Natural killer cell (primary cell): ENCODE measurements at regions not wholly inside any gene's neighbourhood (a gene's known extent, or its start where the extent isn't known, plus 50 kb on each side); places are given as distances from the start of the nearest gene placed in this dataset.

Source experiments
- ATAC-seq, 3 donors: fragments of 150-1000 bp in 2 of 3; fragments of 200-7000 bp in 1 of 3; cut with Tn5 transposase; 1 replicate in 1 of 3; 2 replicates in 2 of 3; pipeline ENCODE4 v1.10.0; 2021; ENCODE audit warnings: mild to moderate bottlenecking in 2 of 3, moderate library complexity in 2 of 3
- DNase-seq, 2 donors: peaks; one replicate each; pipeline versions ENCODE4 v3.0.0 to v3.0.0-alpha.2; 2013 to 2021; ENCODE audit warnings: mixed read lengths in 1 of 2
- H3K27ac ChIP-seq: one replicate; pipeline ENCODE4 v1.5.1; 2013; ENCODE audit warnings: mild to moderate bottlenecking, low read length
- H3K27me3 ChIP-seq: one replicate; pipeline ENCODE4 v1.6.1; 2013; ENCODE audit warnings: low read length; ENCODE audit not compliant: control insufficient read depth, insufficient read depth
- H3K36me3 ChIP-seq: one replicate; pipeline ENCODE4 v1.6.1; 2013; ENCODE audit warnings: low read length; ENCODE audit not compliant: control insufficient read depth, insufficient read depth
- H3K4me1 ChIP-seq: one replicate; pipeline ENCODE4 v1.6.1; 2013; ENCODE audit warnings: low read length; ENCODE audit not compliant: control insufficient read depth, insufficient read depth
- H3K4me3 ChIP-seq: one replicate; pipeline ENCODE4 v1.5.1; 2013; ENCODE audit warnings: low read length
- H3K9me3 ChIP-seq: one replicate; pipeline ENCODE4 v1.6.1; 2013; ENCODE audit warnings: low read length; ENCODE audit not compliant: control insufficient read depth, insufficient read depth
- H3K27ac Mint-ChIP-seq, 2 donors: one replicate each; pipeline ENCODE4 v1.8.0; 2022; ENCODE audit warnings: mild to moderate bottlenecking in 2 of 2, mixed read lengths in 2 of 2, moderate library complexity in 1 of 2
- H3K27me3 Mint-ChIP-seq, 2 donors: one replicate each; pipeline ENCODE4 v1.8.0; 2022; ENCODE audit warnings: low read depth in 2 of 2, mixed read lengths in 2 of 2
- H3K36me3 Mint-ChIP-seq: one replicate; pipeline ENCODE4 v1.8.0; 2022; ENCODE audit warnings: mixed read lengths
- H3K4me1 Mint-ChIP-seq, 2 donors: one replicate each; pipeline ENCODE4 v1.8.0; 2022; ENCODE audit warnings: mixed read lengths in 2 of 2
- H3K4me3 Mint-ChIP-seq: one replicate; pipeline ENCODE4 v1.8.0; 2022; ENCODE audit warnings: mild to moderate bottlenecking, moderate library complexity, mixed read lengths
- H3K9me3 Mint-ChIP-seq, 2 donors: one replicate each; pipeline ENCODE4 v1.8.0; 2022; ENCODE audit warnings: mixed read lengths in 2 of 2
- WGBS: methylation state at CpG from one replicate; pipeline ENCODE4 v1.1.7; 2013; ENCODE audit warnings: missing lambda C conversion rate; ENCODE audit not compliant: insufficient coverage; 5-methylcytosine and 5-hydroxymethylcytosine counted together
- intact Hi-C: fragments of 100-400 bp; cut with micrococcal nuclease; formaldehyde crosslinking; loops from one replicate; pipeline ENCODE4 v1.14.2; 2022
- TF ChIP-seq, protein P1 (sequence below): fragments of 200-600 bp; IDR thresholded peaks from one replicate; pipeline ENCODE4 v1.8.0; 2022; ENCODE audit warnings: antibody characterized with exemption

DNA sequence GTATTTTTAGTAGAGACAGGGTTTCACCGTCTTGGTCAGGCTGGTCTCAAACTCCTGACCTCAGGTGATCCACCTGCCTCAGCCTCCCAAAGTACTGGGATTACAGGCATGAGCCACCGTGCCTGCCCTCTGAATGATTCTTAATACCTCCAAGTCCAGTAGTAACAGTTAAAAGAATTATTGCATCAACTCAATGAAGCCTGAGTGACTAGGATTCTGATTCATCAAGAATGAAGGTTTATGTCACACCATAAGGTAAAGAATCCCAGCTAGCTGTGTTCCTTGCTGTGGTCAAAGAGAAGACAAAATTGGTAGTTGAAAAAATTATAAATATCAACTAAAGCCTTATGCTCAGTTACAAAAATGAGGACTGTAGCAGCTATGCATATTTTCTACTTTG is 81.2 kb upstream of the ABCC4 start:
- intact Hi-C loops, result loop anchor here (5.0 kb wide), 1 partner anchor 80 kb away; the partner anchor contains the start of gene ABCC4
- Histone ChIP-seq H3K27me3 (no peaks in the 10 kb centered on the region), H3K27ac (no peak overlapping the region), H3K36me3 (no peaks in the 10 kb centered on the region), H3K4me1 (peaks cover 5% of the 10 kb centered on the region), H3K4me3 (no peak overlapping the region), H3K9me3 (no peaks in the 10 kb centered on the region)
- DNase-seq (no peak), ATAC-seq (no peak)
- no peaks in the 10 kb centered on the region for H3K27me3 Mint-ChIP-seq
- no peaks in the 10 kb centered on the region for H3K36me3 Mint-ChIP-seq
- no peak overlapping the region for H3K27ac Mint-ChIP-seq
- no peaks in the 10 kb centered on the region for H3K9me3 Mint-ChIP-seq
- TF ChIP-seq, protein P1, sequence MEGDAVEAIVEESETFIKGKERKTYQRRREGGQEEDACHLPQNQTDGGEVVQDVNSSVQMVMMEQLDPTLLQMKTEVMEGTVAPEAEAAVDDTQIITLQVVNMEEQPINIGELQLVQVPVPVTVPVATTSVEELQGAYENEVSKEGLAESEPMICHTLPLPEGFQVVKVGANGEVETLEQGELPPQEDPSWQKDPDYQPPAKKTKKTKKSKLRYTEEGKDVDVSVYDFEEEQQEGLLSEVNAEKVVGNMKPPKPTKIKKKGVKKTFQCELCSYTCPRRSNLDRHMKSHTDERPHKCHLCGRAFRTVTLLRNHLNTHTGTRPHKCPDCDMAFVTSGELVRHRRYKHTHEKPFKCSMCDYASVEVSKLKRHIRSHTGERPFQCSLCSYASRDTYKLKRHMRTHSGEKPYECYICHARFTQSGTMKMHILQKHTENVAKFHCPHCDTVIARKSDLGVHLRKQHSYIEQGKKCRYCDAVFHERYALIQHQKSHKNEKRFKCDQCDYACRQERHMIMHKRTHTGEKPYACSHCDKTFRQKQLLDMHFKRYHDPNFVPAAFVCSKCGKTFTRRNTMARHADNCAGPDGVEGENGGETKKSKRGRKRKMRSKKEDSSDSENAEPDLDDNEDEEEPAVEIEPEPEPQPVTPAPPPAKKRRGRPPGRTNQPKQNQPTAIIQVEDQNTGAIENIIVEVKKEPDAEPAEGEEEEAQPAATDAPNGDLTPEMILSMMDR, result no peak
- WGBS, result 95% methylated on average over 2 of the region's 2 CpGs
- H3K4me3 Mint-ChIP-seq, result no peak overlapping the region
- H3K4me1 Mint-ChIP-seq, result peaks cover 0 to 5% of the 10 kb centered on the region in 2 donors

DNA sequence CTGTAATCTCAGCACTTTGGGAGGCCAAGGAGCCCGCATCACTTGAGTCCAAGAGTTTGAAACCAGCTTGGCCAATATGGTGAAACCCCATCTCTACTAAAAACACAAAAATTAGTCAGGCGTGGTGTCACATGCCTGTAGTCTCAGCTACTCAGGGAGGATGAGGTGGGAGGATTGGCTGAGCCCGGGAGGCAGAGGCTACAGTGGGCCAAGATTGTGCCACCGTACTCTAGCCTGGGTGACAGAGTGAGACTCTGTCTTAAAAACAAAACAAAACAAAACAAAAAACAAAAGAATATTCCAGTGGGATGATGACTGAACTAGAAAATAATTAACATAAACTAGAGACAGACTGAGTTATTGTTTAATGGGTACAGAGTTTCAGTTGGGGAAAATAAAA is 81.7 kb upstream of the ABCC4 start:
- peaks cover 0 to 2% of the 10 kb centered on the region in 2 donors for H3K27me3 Mint-ChIP-seq
- H3K4me1 Mint-ChIP-seq, result peaks cover 0 to 5% of the 10 kb centered on the region in 2 donors
- DNase-seq (no peak), ATAC-seq (no peak)
- no peaks in the 10 kb centered on the region for H3K9me3 Mint-ChIP-seq
- intact Hi-C loops, result loop anchor here (5.0 kb wide), 1 partner anchor 81 kb away; the partner anchor contains the start of gene ABCC4
- peaks cover 5% of the 10 kb centered on the region for H3K4me1 ChIP-seq
- no peak overlapping the region for H3K27ac Mint-ChIP-seq
- H3K9me3 ChIP-seq, result no peaks in the 10 kb centered on the region
- H3K4me3 ChIP-seq, result no peak overlapping the region
- TF ChIP-seq, protein P1, result no peak
- no peak overlapping the region for H3K27ac ChIP-seq
- no peaks in the 10 kb centered on the region for H3K36me3 ChIP-seq
- H3K27me3 ChIP-seq, result no peaks in the 10 kb centered on the region
- WGBS, result 88% methylated on average over 3 of the region's 4 CpGs
- no peaks in the 10 kb centered on the region for H3K36me3 Mint-ChIP-seq
- H3K4me3 Mint-ChIP-seq, result no peak overlapping the region

DNA sequence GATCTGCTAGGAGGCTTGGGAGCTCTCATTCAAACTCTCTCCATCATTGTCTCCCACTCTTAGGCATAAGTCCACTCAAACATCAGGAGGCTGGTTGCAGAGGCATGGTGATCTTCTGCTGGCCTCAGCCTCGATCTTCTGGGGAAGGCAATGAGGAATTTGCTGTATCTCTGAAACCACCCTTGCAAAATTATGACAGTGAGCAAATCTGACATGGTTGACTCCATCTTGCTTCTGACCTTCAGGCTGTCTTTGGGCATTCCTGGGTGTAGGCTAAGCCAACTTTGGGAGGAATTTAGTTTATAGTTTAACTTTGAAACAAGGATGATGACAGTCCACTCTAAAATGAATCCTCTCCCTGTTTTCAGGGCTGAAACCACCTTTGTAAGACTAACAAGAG is 84.1 kb upstream of the ABCC4 start:
- DNase-seq (no peak), ATAC-seq (no peak)
- Histone ChIP-seq H3K27me3 (no peaks in the 10 kb centered on the region), H3K4me1 (peaks cover 5% of the 10 kb centered on the region), H3K9me3 (no peaks in the 10 kb centered on the region), H3K4me3 (no peak overlapping the region), H3K36me3 (no peaks in the 10 kb centered on the region), H3K27ac (no peak overlapping the region)
- Mint-ChIP-seq H3K9me3 (no peaks in the 10 kb centered on the region), H3K36me3 (no peaks in the 10 kb centered on the region), H3K4me1 (peaks cover 0 to 4% of the 10 kb centered on the region in 2 donors), H3K27me3 (peaks cover 5 to 14% of the 10 kb centered on the region in 2 donors), H3K27ac (no peak overlapping the region), H3K4me3 (no peak overlapping the region)
- TF ChIP-seq, protein P1, result no peak
- WGBS, result 87% methylated on average over 1 of the region's 1 CpG
- intact Hi-C loops, result no loop called here

DNA sequence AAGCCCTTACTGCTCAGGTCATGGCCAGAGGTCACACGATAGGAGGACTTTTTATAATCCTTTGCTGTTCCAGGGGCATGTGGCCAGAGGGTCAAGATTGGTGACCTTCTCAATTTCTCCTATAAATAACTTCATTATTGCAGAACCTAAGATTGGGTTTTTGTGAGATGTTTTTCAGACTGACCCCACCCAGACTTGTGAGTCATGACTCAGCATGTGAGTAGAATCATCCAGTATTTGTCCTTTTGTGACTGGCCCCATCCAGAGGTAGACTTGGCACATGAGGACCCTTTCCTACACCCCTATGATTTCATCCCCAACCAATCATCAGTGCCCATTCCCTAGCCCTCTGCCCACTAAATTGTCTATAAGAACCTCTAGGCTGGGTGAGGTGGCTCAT is 84.5 kb upstream of the ABCC4 start:
- TF ChIP-seq, protein P1, result no peak
- no peak overlapping the region for H3K27ac Mint-ChIP-seq
- Histone ChIP-seq H3K27ac (no peak overlapping the region), H3K9me3 (no peaks in the 10 kb centered on the region), H3K36me3 (no peaks in the 10 kb centered on the region), H3K4me3 (no peak overlapping the region), H3K4me1 (peaks cover 1% of the 10 kb centered on the region), H3K27me3 (no peaks in the 10 kb centered on the region)
- WGBS, result 83% methylated on average over 1 of the region's 1 CpG
- no peak overlapping the region for H3K4me3 Mint-ChIP-seq
- no peaks in the 10 kb centered on the region for H3K9me3 Mint-ChIP-seq
- ATAC-seq (no peak), DNase-seq (no peak)
- H3K4me1 Mint-ChIP-seq, result no peaks in the 10 kb centered on the region
- peaks cover 8 to 14% of the 10 kb centered on the region in 2 donors for H3K27me3 Mint-ChIP-seq
- H3K36me3 Mint-ChIP-seq, result no peaks in the 10 kb centered on the region
- intact Hi-C loops, result no loop called here
